ENCODE measurements at regions not wholly inside any gene's neighbourhood (a gene's known extent, or its start where the extent isn't known, plus 50 kb on each side); places are given as distances from the start of the nearest gene placed in this dataset.
"Not testable (repeated sequence)": the region's sequence is repeated elsewhere in the genome, so short reads cannot be mapped to it uniquely, and the experiment has no call there.

DNA sequence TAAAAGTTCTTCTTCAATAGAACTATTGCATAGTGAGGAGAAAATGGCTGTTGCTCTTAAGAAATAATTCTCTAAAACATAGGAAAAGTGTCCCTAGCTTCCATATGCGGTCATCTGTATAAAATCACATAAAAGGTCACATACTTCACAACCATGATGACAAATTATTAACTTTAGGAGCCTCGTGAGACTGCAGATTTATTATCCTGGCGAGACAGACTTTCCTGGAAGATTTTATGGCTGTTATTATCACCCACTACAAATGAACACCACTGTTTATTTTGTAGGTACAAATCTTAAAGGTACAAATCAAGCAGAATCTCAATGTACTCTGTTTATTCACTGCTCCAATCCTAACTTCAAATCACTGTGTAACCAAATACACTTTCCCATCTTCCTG lies 55.0 kb upstream of the AGAP4 start:
- H3K9me3 ChIP-seq (ENCODE audit: low read depth, low read length); H3K36me3 ChIP-seq (ENCODE audit: insufficient read depth, low read length); H2AFZ ChIP-seq (ENCODE audit: low read length); H4K20me1 ChIP-seq (ENCODE audit: insufficient read depth, low read length); H3K4me3 ChIP-seq (ENCODE audit: insufficient read depth, low read length); H3K4me1 ChIP-seq (ENCODE audit: insufficient read depth, low read length); DNase-seq (ENCODE audit: insufficient read length, low spot score, missing footprints); H3K79me2 ChIP-seq (ENCODE audit: insufficient read depth, low read length); H3K27me3 ChIP-seq (ENCODE audit: insufficient read depth, low read length); H3K4me2 ChIP-seq (ENCODE audit: insufficient read depth, low read length); H3K27ac ChIP-seq (ENCODE audit: low read depth, low read length): not testable (repeated sequence)

GRCh38 chr10:45903614-45904013 lies 56.3 kb upstream of the AGAP4 start:
- H3K27ac ChIP-seq (ENCODE audit: low read depth, low read length); H3K9me3 ChIP-seq (ENCODE audit: low read depth, low read length); H3K27me3 ChIP-seq (ENCODE audit: insufficient read depth, low read length); H3K36me3 ChIP-seq (ENCODE audit: insufficient read depth, low read length); H3K4me3 ChIP-seq (ENCODE audit: insufficient read depth, low read length); H3K4me2 ChIP-seq (ENCODE audit: insufficient read depth, low read length); H2AFZ ChIP-seq (ENCODE audit: low read length); H3K79me2 ChIP-seq (ENCODE audit: insufficient read depth, low read length); H3K4me1 ChIP-seq (ENCODE audit: insufficient read depth, low read length); H4K20me1 ChIP-seq (ENCODE audit: insufficient read depth, low read length); DNase-seq (ENCODE audit: insufficient read length, low spot score, missing footprints): not testable (repeated sequence)

DNA sequence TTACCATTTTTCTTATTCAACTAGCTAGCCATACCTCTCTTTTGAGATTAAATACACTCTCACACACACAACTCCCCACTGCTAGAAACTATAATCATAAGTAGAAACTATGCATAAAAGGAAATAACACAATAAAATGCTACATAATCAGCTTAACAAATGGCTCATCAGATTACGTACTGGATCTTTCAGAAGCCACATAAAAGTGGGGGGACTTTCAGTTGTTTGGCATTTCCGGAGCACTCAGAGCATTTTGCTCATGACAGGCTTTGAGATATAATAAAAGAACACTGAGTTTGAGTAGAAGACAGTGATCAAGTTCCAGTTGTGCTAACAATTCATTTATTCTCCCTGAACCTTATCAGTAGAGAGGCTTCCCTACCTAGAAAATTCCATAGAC lies 56.8 kb upstream of the AGAP4 start:
- H3K27me3 ChIP-seq (ENCODE audit: insufficient read depth, low read length); H3K36me3 ChIP-seq (ENCODE audit: insufficient read depth, low read length); H3K4me3 ChIP-seq (ENCODE audit: insufficient read depth, low read length); H3K9me3 ChIP-seq (ENCODE audit: low read depth, low read length); H3K4me1 ChIP-seq (ENCODE audit: insufficient read depth, low read length); H3K4me2 ChIP-seq (ENCODE audit: insufficient read depth, low read length); H3K79me2 ChIP-seq (ENCODE audit: insufficient read depth, low read length); DNase-seq (ENCODE audit: insufficient read length, low spot score, missing footprints); H2AFZ ChIP-seq (ENCODE audit: low read length); H4K20me1 ChIP-seq (ENCODE audit: insufficient read depth, low read length); H3K27ac ChIP-seq (ENCODE audit: low read depth, low read length): not testable (repeated sequence)

DNA sequence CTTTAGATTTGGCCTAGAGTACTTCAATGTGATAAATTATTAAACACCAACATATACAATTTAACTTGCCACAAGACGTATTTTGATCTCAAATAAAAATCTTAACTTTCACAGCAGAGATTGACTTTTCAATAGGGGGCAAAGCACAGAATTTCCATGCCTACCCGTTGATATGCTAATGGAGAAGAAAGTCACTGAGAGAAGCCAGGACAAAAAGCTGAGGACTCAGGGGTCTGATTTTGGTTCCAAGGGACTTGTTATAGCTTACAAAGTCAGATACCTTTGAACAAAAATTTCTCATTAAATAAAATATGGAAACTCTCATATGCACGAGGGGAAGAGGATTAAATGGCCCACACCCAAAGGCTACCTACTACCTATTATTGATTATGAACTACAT lies 59.1 kb upstream of the TIMM23 start:
- not testable (repeated sequence) for H3K4me3 ChIP-seq (ENCODE audit: insufficient read depth, low read length); H4K20me1 ChIP-seq (ENCODE audit: insufficient read depth, low read length)

DNA sequence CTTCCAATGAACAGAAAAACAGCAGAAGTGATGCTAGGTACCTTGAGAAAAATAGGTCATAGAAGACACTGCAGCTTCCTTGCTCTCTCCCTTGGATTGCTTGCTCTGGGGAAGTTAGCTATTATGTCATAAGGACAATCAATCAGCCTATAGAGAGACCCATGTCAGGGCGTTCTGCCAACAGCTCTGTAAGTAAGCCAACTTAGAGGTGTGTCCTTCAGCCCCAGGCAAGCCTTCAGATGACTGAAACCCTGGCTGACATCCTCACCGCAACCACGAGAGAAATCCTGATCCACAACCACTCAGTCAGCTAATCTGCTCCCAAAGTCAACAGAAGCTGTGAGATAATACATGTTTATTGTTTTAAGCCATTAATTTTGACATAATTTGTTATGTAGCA lies 57.5 kb upstream of the TIMM23 start:
- H3K79me2 ChIP-seq (ENCODE audit: insufficient read depth, low read length); DNase-seq (ENCODE audit: insufficient read length, low spot score, missing footprints); H3K4me3 ChIP-seq (ENCODE audit: insufficient read depth, low read length); H3K4me1 ChIP-seq (ENCODE audit: insufficient read depth, low read length); H3K9me3 ChIP-seq (ENCODE audit: low read depth, low read length); H3K27me3 ChIP-seq (ENCODE audit: insufficient read depth, low read length); H3K4me2 ChIP-seq (ENCODE audit: insufficient read depth, low read length); H4K20me1 ChIP-seq (ENCODE audit: insufficient read depth, low read length); H2AFZ ChIP-seq (ENCODE audit: low read length); H3K36me3 ChIP-seq (ENCODE audit: insufficient read depth, low read length); H3K27ac ChIP-seq (ENCODE audit: low read depth, low read length): not testable (repeated sequence)

More for the DNA sequence above, 59.1 kb upstream of the TIMM23 start:
- not testable (repeated sequence) for H3K4me1 ChIP-seq (ENCODE audit: insufficient read depth, low read length); H3K27me3 ChIP-seq (ENCODE audit: insufficient read depth, low read length); H3K36me3 ChIP-seq (ENCODE audit: insufficient read depth, low read length); H3K79me2 ChIP-seq (ENCODE audit: insufficient read depth, low read length); H2AFZ ChIP-seq (ENCODE audit: low read length); H3K27ac ChIP-seq (ENCODE audit: low read depth, low read length); H3K9me3 ChIP-seq (ENCODE audit: low read depth, low read length); H3K4me2 ChIP-seq (ENCODE audit: insufficient read depth, low read length); DNase-seq (ENCODE audit: insufficient read length, low spot score, missing footprints)

DNA sequence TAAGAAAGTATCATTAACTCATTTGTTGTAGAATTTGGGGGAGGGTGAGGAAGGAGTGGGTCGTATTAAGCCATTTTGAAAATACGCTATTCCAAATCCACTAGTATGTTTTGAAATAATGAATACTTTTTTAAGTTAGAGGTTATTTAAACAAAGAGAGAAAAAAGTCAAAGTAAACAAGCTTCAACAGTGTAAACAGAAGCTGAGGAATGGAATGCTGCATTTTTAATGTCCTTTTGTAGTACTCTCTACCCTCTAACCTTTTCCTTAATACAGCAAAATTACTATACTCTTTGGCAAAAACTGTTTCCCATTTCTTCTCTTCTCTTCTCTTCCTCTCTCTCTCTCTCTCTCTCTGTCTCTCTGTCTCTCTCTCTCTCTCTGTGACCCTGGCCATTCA lies 56.7 kb upstream of the TIMM23 start:
- not testable (repeated sequence) for H3K27me3 ChIP-seq (ENCODE audit: insufficient read depth, low read length); H3K4me3 ChIP-seq (ENCODE audit: insufficient read depth, low read length); H3K4me2 ChIP-seq (ENCODE audit: insufficient read depth, low read length); H3K27ac ChIP-seq (ENCODE audit: low read depth, low read length); H3K79me2 ChIP-seq (ENCODE audit: insufficient read depth, low read length); H3K36me3 ChIP-seq (ENCODE audit: insufficient read depth, low read length); H3K4me1 ChIP-seq (ENCODE audit: insufficient read depth, low read length); DNase-seq (ENCODE audit: insufficient read length, low spot score, missing footprints); H3K9me3 ChIP-seq (ENCODE audit: low read depth, low read length); H2AFZ ChIP-seq (ENCODE audit: low read length); H4K20me1 ChIP-seq (ENCODE audit: insufficient read depth, low read length)

DNA sequence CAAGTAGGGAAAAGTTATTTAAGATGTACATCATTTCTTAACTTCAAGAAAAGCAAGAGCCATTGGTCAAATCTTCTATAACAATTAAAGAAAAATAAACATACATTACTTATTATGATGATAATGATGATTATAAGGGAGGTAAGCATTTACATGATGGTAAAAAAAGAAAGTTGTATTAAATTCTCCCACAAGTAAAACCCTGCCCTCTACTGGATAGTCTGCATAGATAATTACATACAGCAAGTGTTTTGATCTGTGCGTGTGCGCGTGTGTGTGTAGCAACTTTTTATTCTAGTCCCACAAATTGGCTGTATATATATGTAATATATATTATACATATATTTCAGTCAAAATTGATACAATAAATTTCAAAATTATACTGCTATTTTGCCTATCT lies 51.4 kb upstream of the TIMM23 start:
- H3K4me1 ChIP-seq (ENCODE audit: insufficient read depth, low read length); H2AFZ ChIP-seq (ENCODE audit: low read length); H3K4me2 ChIP-seq (ENCODE audit: insufficient read depth, low read length); DNase-seq (ENCODE audit: insufficient read length, low spot score, missing footprints); H3K9me3 ChIP-seq (ENCODE audit: low read depth, low read length); H3K27me3 ChIP-seq (ENCODE audit: insufficient read depth, low read length); H3K36me3 ChIP-seq (ENCODE audit: insufficient read depth, low read length); H3K79me2 ChIP-seq (ENCODE audit: insufficient read depth, low read length); H4K20me1 ChIP-seq (ENCODE audit: insufficient read depth, low read length); H3K27ac ChIP-seq (ENCODE audit: low read depth, low read length); H3K4me3 ChIP-seq (ENCODE audit: insufficient read depth, low read length): not testable (repeated sequence)
- TF ChIP-seq, protein P1, sequence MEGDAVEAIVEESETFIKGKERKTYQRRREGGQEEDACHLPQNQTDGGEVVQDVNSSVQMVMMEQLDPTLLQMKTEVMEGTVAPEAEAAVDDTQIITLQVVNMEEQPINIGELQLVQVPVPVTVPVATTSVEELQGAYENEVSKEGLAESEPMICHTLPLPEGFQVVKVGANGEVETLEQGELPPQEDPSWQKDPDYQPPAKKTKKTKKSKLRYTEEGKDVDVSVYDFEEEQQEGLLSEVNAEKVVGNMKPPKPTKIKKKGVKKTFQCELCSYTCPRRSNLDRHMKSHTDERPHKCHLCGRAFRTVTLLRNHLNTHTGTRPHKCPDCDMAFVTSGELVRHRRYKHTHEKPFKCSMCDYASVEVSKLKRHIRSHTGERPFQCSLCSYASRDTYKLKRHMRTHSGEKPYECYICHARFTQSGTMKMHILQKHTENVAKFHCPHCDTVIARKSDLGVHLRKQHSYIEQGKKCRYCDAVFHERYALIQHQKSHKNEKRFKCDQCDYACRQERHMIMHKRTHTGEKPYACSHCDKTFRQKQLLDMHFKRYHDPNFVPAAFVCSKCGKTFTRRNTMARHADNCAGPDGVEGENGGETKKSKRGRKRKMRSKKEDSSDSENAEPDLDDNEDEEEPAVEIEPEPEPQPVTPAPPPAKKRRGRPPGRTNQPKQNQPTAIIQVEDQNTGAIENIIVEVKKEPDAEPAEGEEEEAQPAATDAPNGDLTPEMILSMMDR (IDR thresholded peaks at IDR 0.05; ENCODE audit: extremely low read depth, low read depth, low read length): peak; percentile 13
